Naive thymus-derived CD4-positive, alpha-beta T cell (primary cell): ENCODE measurements at regions not wholly inside any gene's neighbourhood (a gene's known extent, or its start where the extent isn't known, plus 50 kb on each side); places are given as distances from the start of the nearest gene placed in this dataset.

Source experiments
- ATAC-seq: fragments of 150-1000 bp; cut with Tn5 transposase; 2 replicates; pipeline ENCODE4 v1.10.0; 2021; ENCODE audit warnings: mild to moderate bottlenecking, moderate library complexity
- CTCF ChIA-PET: fragments of 350-600 bp; sonication (Branson Sonifier 250); formaldehyde crosslinking; loops from one replicate; lab custom pipeline; 2021; ENCODE audit warnings: antibody characterized with exemption; lab: Charles Lee
- POLR2A ChIA-PET: fragments of 350-600 bp; sonication (Branson Sonifier 250); formaldehyde crosslinking; loops from one replicate; lab custom pipeline; 2021; ENCODE audit warnings: antibody characterized with exemption, inconsistent platforms; lab: Charles Lee
- DNase-seq, 9 donors: peaks; one replicate each; pipeline versions ENCODE4 v3.0.0 to v3.0.0-alpha.2; 2020 to 2022; ENCODE audit warnings: mixed read lengths in 1 of 9
- H3K27ac ChIP-seq: one replicate; pipeline ENCODE4 v1.7.0; 2013; ENCODE audit warnings: mild to moderate bottlenecking, low read depth, low read length, moderate library complexity
- H3K27me3 ChIP-seq, 2 donors: one replicate each; pipeline ENCODE4 v1.7.0; 2013; ENCODE audit warnings: low read length in 2 of 2, mild to moderate bottlenecking in 2 of 2, moderate library complexity in 2 of 2; ENCODE audit not compliant: control insufficient read depth in 2 of 2, insufficient read depth in 2 of 2
- H3K36me3 ChIP-seq, 3 experiments: 1 replicate in 2 of 3; 2 replicates in 1 of 3; pipeline ENCODE4 v1.7.0; 2013; ENCODE audit warnings: low read length in 3 of 3, mild to moderate bottlenecking in 3 of 3, moderate library complexity in 1 of 3; ENCODE audit not compliant: insufficient read depth in 3 of 3, control insufficient read depth in 2 of 3
- H3K4me1 ChIP-seq, 2 donors: one replicate each; pipeline ENCODE4 v1.7.0; 2013; ENCODE audit warnings: low read length in 2 of 2, mild to moderate bottlenecking in 2 of 2, moderate library complexity in 1 of 2; ENCODE audit not compliant: control insufficient read depth in 2 of 2, insufficient read depth in 2 of 2
- H3K4me3 ChIP-seq: 2 replicates; pipeline ENCODE4 v1.7.0; 2013; ENCODE audit warnings: mild to moderate bottlenecking, low read length
- H3K9me3 ChIP-seq, 3 experiments: 1 replicate in 2 of 3; 2 replicates in 1 of 3; pipeline ENCODE4 v1.7.0; 2013; ENCODE audit warnings: low read length in 3 of 3; ENCODE audit not compliant: control insufficient read depth in 2 of 3
- H3K27ac Mint-ChIP-seq, 9 donors: one replicate each; pipeline ENCODE4 v1.8.0; 2020 to 2022; ENCODE audit warnings: mixed read lengths in 9 of 9, mild to moderate bottlenecking in 8 of 9, moderate library complexity in 5 of 9, inconsistent platforms in 2 of 9
- H3K27me3 Mint-ChIP-seq, 5 donors: one replicate each; pipeline ENCODE4 v1.8.0; 2021 to 2022; ENCODE audit warnings: mixed read lengths in 5 of 5, mild to moderate bottlenecking in 1 of 5
- H3K36me3 Mint-ChIP-seq, 5 donors: one replicate each; pipeline ENCODE4 v1.8.0; 2020 to 2022; ENCODE audit warnings: mixed read lengths in 5 of 5, mild to moderate bottlenecking in 3 of 5, inconsistent platforms in 1 of 5
- H3K4me1 Mint-ChIP-seq, 7 donors: one replicate each; pipeline ENCODE4 v1.8.0; 2020 to 2022; ENCODE audit warnings: mixed read lengths in 7 of 7, mild to moderate bottlenecking in 3 of 7, inconsistent platforms in 1 of 7
- H3K4me3 Mint-ChIP-seq, 10 donors: one replicate each; pipeline ENCODE4 v1.8.0; 2020 to 2022; ENCODE audit warnings: mild to moderate bottlenecking in 10 of 10, mixed read lengths in 10 of 10, moderate library complexity in 6 of 10, inconsistent platforms in 2 of 10
- H3K9me3 Mint-ChIP-seq, 11 donors: one replicate each; pipeline ENCODE4 v1.8.0; 2020 to 2022; ENCODE audit warnings: mixed read lengths in 11 of 11, mild to moderate bottlenecking in 4 of 11, inconsistent platforms in 1 of 11, moderate library complexity in 1 of 11
- intact Hi-C, 2 donors: fragments of 100-400 bp; cut with micrococcal nuclease; formaldehyde crosslinking; loops; one replicate each; pipeline ENCODE4 v1.15.1; 2023

- H3K36me3 ChIP-seq = no peaks in the 10 kb centered on the region
- H3K4me1 ChIP-seq = no peaks in the 10 kb centered on the region
- peaks cover 0 to 5% (median 0%) of the 10 kb centered on the region in 5 donors for H3K36me3 Mint-ChIP-seq
- ATAC-seq = no peak
- no peak overlapping the region for H3K27ac Mint-ChIP-seq
- no peak overlapping the region for H3K27ac ChIP-seq
- intact Hi-C loops = no loop called here
- no peak overlapping the region for H3K4me3 ChIP-seq
- no peak for DNase-seq
- no peaks in the 10 kb centered on the region for H3K4me1 Mint-ChIP-seq
- H3K9me3 ChIP-seq = no peaks in the 10 kb centered on the region
- POLR2A ChIA-PET = no interaction called here
- no peaks in the 10 kb centered on the region for H3K27me3 ChIP-seq
- H3K9me3 Mint-ChIP-seq = peaks cover 0 to 10% (median 6%) of the 10 kb centered on the region in 11 donors
- CTCF ChIA-PET = no interaction called here
- H3K4me3 Mint-ChIP-seq = no peak overlapping the region
- H3K27me3 Mint-ChIP-seq = peaks cover 0 to 8% (median 0%) of the 10 kb centered on the region in 5 donors
Measured at GRCh38 chr1:242710847-242711246, 186.3 kb upstream of the PLD5 start.

- Mint-ChIP-seq H3K27ac (no peak overlapping the region), H3K27me3 (peaks cover 0 to 13% (median 0%) of the 10 kb centered on the region in 5 donors), H3K4me3 (no peak overlapping the region), H3K9me3 (peaks cover 0 to 10% (median 6%) of the 10 kb centered on the region in 11 donors), H3K4me1 (no peaks in the 10 kb centered on the region), H3K36me3 (peaks cover 0 to 5% (median 0%) of the 10 kb centered on the region in 5 donors)
- H3K9me3 ChIP-seq = no peaks in the 10 kb centered on the region
- no peak overlapping the region for H3K4me3 ChIP-seq
- H3K27ac ChIP-seq = no peak overlapping the region
- intact Hi-C loops = no loop called here
- ChIA-PET POLR2A (no interaction called here), CTCF (no interaction called here)
- H3K36me3 ChIP-seq = no peaks in the 10 kb centered on the region
- DNase-seq (no peak), ATAC-seq (no peak)
- no peaks in the 10 kb centered on the region for H3K27me3 ChIP-seq
- H3K4me1 ChIP-seq = no peaks in the 10 kb centered on the region
Measured at GRCh38 chr1:242710286-242710685, 185.8 kb upstream of the PLD5 start.

- DNase-seq = no peak
- H3K9me3 ChIP-seq = no peaks in the 10 kb centered on the region
- Mint-ChIP-seq H3K27ac (no peak overlapping the region), H3K27me3 (peaks cover 0 to 18% (median 4%) of the 10 kb centered on the region in 5 donors), H3K9me3 (peaks cover 0 to 4% (median 0%) of the 10 kb centered on the region in 11 donors), H3K4me3 (no peak overlapping the region), H3K36me3 (no peaks in the 10 kb centered on the region), H3K4me1 (no peaks in the 10 kb centered on the region)
- H3K27me3 ChIP-seq = no peaks in the 10 kb centered on the region
- ChIA-PET CTCF (no interaction called here), POLR2A (no interaction called here)
- H3K27ac ChIP-seq = no peak overlapping the region
- no peak overlapping the region for H3K4me3 ChIP-seq
- no peaks in the 10 kb centered on the region for H3K36me3 ChIP-seq
- intact Hi-C loops = no loop called here
- H3K4me1 ChIP-seq = no peaks in the 10 kb centered on the region
- no peak for ATAC-seq
Measured at GRCh38 chr1:242703467-242703866, 179.0 kb upstream of the PLD5 start.

GRCh38 chr1:242692988-242693387 lies 168.5 kb upstream of the PLD5 start:
- Histone ChIP-seq H3K9me3 (no peaks in the 10 kb centered on the region), H3K27me3 (no peaks in the 10 kb centered on the region), H3K4me1 (no peaks in the 10 kb centered on the region), H3K4me3 (no peak overlapping the region), H3K27ac (no peak overlapping the region), H3K36me3 (no peaks in the 10 kb centered on the region)
- Mint-ChIP-seq H3K4me1 (no peaks in the 10 kb centered on the region), H3K27ac (no peak overlapping the region), H3K9me3 (peaks cover 0 to 8% (median 3%) of the 10 kb centered on the region in 11 donors), H3K27me3 (peaks cover 0 to 17% (median 5%) of the 10 kb centered on the region in 5 donors), H3K36me3 (no peaks in the 10 kb centered on the region), H3K4me3 (no peak overlapping the region)
- ATAC-seq = no peak
- ChIA-PET CTCF (no interaction called here), POLR2A (no interaction called here)
- intact Hi-C loops = no loop called here
- no peak for DNase-seq

GRCh38 chr1:242691610-242691945 lies 167.1 kb upstream of the PLD5 start:
- Histone ChIP-seq H3K4me3 (no peak overlapping the region), H3K36me3 (no peaks in the 10 kb centered on the region), H3K27ac (no peak overlapping the region), H3K4me1 (no peaks in the 10 kb centered on the region), H3K9me3 (no peaks in the 10 kb centered on the region), H3K27me3 (no peaks in the 10 kb centered on the region)
- DNase-seq (no peak), ATAC-seq (no peak)
- Mint-ChIP-seq H3K36me3 (no peaks in the 10 kb centered on the region), H3K9me3 (peaks cover 0 to 8% (median 3%) of the 10 kb centered on the region in 11 donors), H3K27me3 (peaks cover 0 to 8% (median 0%) of the 10 kb centered on the region in 5 donors), H3K4me1 (no peaks in the 10 kb centered on the region), H3K27ac (no peak overlapping the region), H3K4me3 (no peak overlapping the region)
- ChIA-PET CTCF (no interaction called here), POLR2A (no interaction called here)
- intact Hi-C loops = no loop called here

- H3K36me3 ChIP-seq = no peaks in the 10 kb centered on the region
- no peak overlapping the region for H3K4me3 ChIP-seq
- no peaks in the 10 kb centered on the region for H3K27me3 ChIP-seq
- no peaks in the 10 kb centered on the region for H3K9me3 ChIP-seq
- POLR2A ChIA-PET = no interaction called here
- intact Hi-C loops = no loop called here
- H3K27me3 Mint-ChIP-seq = peaks cover 0 to 8% (median 0%) of the 10 kb centered on the region in 5 donors
- no peaks in the 10 kb centered on the region for H3K4me1 Mint-ChIP-seq
- CTCF ChIA-PET = no interaction called here
- H3K36me3 Mint-ChIP-seq = no peaks in the 10 kb centered on the region
- H3K9me3 Mint-ChIP-seq = peaks cover 0 to 8% (median 2%) of the 10 kb centered on the region in 11 donors
- no peak overlapping the region for H3K27ac Mint-ChIP-seq
- no peak overlapping the region for H3K4me3 Mint-ChIP-seq
- H3K4me1 ChIP-seq = no peaks in the 10 kb centered on the region
- DNase-seq (no peak), ATAC-seq (no peak)
- no peak overlapping the region for H3K27ac ChIP-seq
Measured at GRCh38 chr1:242690849-242691609, 166.5 kb upstream of the PLD5 start.

- intact Hi-C loops = no loop called here
- no peaks in the 10 kb centered on the region for H3K36me3 Mint-ChIP-seq
- no peaks in the 10 kb centered on the region for H3K4me1 ChIP-seq
- H3K4me1 Mint-ChIP-seq = no peaks in the 10 kb centered on the region
- POLR2A ChIA-PET = no interaction called here
- H3K27me3 ChIP-seq = no peaks in the 10 kb centered on the region
- peaks cover 0 to 8% (median 0%) of the 10 kb centered on the region in 5 donors for H3K27me3 Mint-ChIP-seq
- DNase-seq = no peak
- CTCF ChIA-PET = no interaction called here
- H3K27ac Mint-ChIP-seq = no peak overlapping the region
- no peak overlapping the region for H3K4me3 ChIP-seq
- H3K36me3 ChIP-seq = no peaks in the 10 kb centered on the region
- no peaks in the 10 kb centered on the region for H3K9me3 ChIP-seq
- peaks cover 0 to 8% (median 3%) of the 10 kb centered on the region in 11 donors for H3K9me3 Mint-ChIP-seq
- no peak for ATAC-seq
- no peak overlapping the region for H3K27ac ChIP-seq
- H3K4me3 Mint-ChIP-seq = no peak overlapping the region
Measured at GRCh38 chr1:242689378-242689777, 164.9 kb upstream of the PLD5 start.
